H1 (cell line): ENCODE measurements at regions not wholly inside any gene's neighbourhood (a gene's known extent, or its start where the extent isn't known, plus 50 kb on each side); places are given as distances from the start of the nearest gene placed in this dataset.

Source experiments
- CTCF ChIA-PET: fragments of 300-600 bp; sonication (Branson Sonifier 250); formaldehyde crosslinking; loops from one replicate; lab custom pipeline; 2021; ENCODE audit not compliant: partially characterized antibody; lab: Charles Lee
- POLR2A ChIA-PET: fragments of 300-600 bp; sonication (Branson Sonifier 250); formaldehyde crosslinking; loops from one replicate; lab custom pipeline; 2021; ENCODE audit warnings: inconsistent platforms; ENCODE audit not compliant: partially characterized antibody; lab: Charles Lee
- DNase-seq, 2 experiments: peaks; one replicate each; pipeline versions ENCODE4 v3.0.0 to v3.0.0-alpha.2; 2010 to 2022; ENCODE audit warnings: low spot score in 2 of 2, low read depth in 1 of 2, mixed read lengths in 1 of 2
- FAIRE-seq: peaks from 2 replicates; lab custom pipeline; 2011; peaks lifted over from hg19 to GRCh38; lab: Jason Lieb, UNC
- H2AFZ ChIP-seq: 2 replicates; pipeline ENCODE4 v1.8.1; 2012; ENCODE audit warnings: low read length, inconsistent platforms
- H2AK5ac ChIP-seq: 2 replicates; pipeline ENCODE4 v1.6.1; 2013; ENCODE audit warnings: low read depth, low read length
- H2BK120ac ChIP-seq: replicated peaks from 2 replicates; pipeline ENCODE3; 2013; ENCODE audit warnings: low read depth, low read length, inconsistent platforms
- H2BK12ac ChIP-seq: 2 replicates; pipeline ENCODE4 v1.6.1; 2013; ENCODE audit warnings: low read depth, low read length
- H2BK15ac ChIP-seq: 2 replicates; pipeline ENCODE4 v1.6.1; 2013; ENCODE audit warnings: low read length
- H2BK20ac ChIP-seq: 2 replicates; pipeline ENCODE4 v1.6.1; 2013; ENCODE audit warnings: low read length
- H2BK5ac ChIP-seq: 2 replicates; pipeline ENCODE4 v1.6.1; 2013; ENCODE audit warnings: low read depth, low read length
- H3K14ac ChIP-seq: 2 replicates; pipeline ENCODE4 v1.6.1; 2013; ENCODE audit warnings: inconsistent platforms; ENCODE audit not compliant: insufficient read length
- H3K18ac ChIP-seq: 2 replicates; pipeline ENCODE4 v1.6.1; 2013; ENCODE audit warnings: low read length; ENCODE audit errors: extremely low read depth
- H3K23ac ChIP-seq: 2 replicates; pipeline ENCODE4 v1.6.1; 2013; ENCODE audit warnings: inconsistent platforms; ENCODE audit not compliant: insufficient read length
- H3K23me2 ChIP-seq: 2 replicates; pipeline ENCODE4 v1.6.1; 2013; ENCODE audit warnings: low read depth, low read length
- H3K27ac ChIP-seq: 2 replicates; pipeline ENCODE4 v1.6.1; 2011; ENCODE audit warnings: low read depth, low read length, inconsistent platforms
- H3K27me3 ChIP-seq, 4 experiments: replicated peaks in 1 of 4; 1 replicate in 1 of 4; 2 replicates in 3 of 4; pipeline versions ENCODE4 v1.6.1 to v1.8.1; 2011 to 2013; ENCODE audit warnings: low read length in 3 of 4, mild to moderate bottlenecking in 3 of 4, inconsistent platforms in 2 of 4, mixed read lengths in 2 of 4, moderate library complexity in 1 of 4; ENCODE audit not compliant: control insufficient read depth in 3 of 4, insufficient read depth in 3 of 4; ENCODE audit errors: extremely low read depth in 1 of 4
- H3K36me3 ChIP-seq, 4 experiments: 2 replicates each; pipeline versions ENCODE4 v1.6.1 to v1.8.1; 2011 to 2013; ENCODE audit warnings: mild to moderate bottlenecking in 4 of 4, low read length in 3 of 4, moderate library complexity in 2 of 4, control low read depth in 1 of 4, inconsistent platforms in 1 of 4; ENCODE audit not compliant: insufficient read depth in 4 of 4, control insufficient read depth in 2 of 4
- H3K4ac ChIP-seq: replicated peaks from 2 replicates; pipeline ENCODE3; 2013; ENCODE audit warnings: low read length, low read depth, mixed read lengths, inconsistent platforms; ENCODE audit not compliant: insufficient read length
- H3K4me1 ChIP-seq, 4 experiments: replicated peaks in 1 of 4; 1 replicate in 1 of 4; 2 replicates in 3 of 4; pipeline versions ENCODE4 v1.6.1 to v1.8.1; 2011 to 2013; ENCODE audit warnings: low read length in 3 of 4, inconsistent platforms in 2 of 4, mixed read lengths in 1 of 4; ENCODE audit not compliant: insufficient read depth in 4 of 4, control insufficient read depth in 3 of 4
- H3K4me2 ChIP-seq, 2 experiments: 2 replicates each; pipeline versions ENCODE4 v1.6.1 to v1.8.1; 2011 to 2013; ENCODE audit warnings: low read depth in 2 of 2, low read length in 2 of 2, control low read depth in 1 of 2, inconsistent platforms in 1 of 2, mild to moderate bottlenecking in 1 of 2; ENCODE audit not compliant: insufficient read depth in 1 of 2
- H3K4me3 ChIP-seq, 4 experiments: fragments of 200-600, 300-600 bp in 1 of 4; sonication (generic), shearing (Covaris generic), sonication (Bioruptor Twin) in 1 of 4; 2 replicates each; pipeline versions ENCODE4 v1.5.1 to v1.8.1; 2011 to 2016; ENCODE audit warnings: low read length in 4 of 4, low read depth in 3 of 4, control low read depth in 2 of 4, inconsistent platforms in 2 of 4, mild to moderate bottlenecking in 2 of 4, mixed read lengths in 1 of 4, moderate library complexity in 1 of 4; ENCODE audit not compliant: insufficient read depth in 2 of 4; ENCODE audit errors: extremely low read depth in 1 of 4
- H3K56ac ChIP-seq: replicated peaks from 2 replicates; pipeline ENCODE3; 2013; ENCODE audit warnings: low read depth, mild to moderate bottlenecking, mixed read lengths, low read length, inconsistent platforms; ENCODE audit not compliant: insufficient read length
- H3K79me1 ChIP-seq: 2 replicates; pipeline ENCODE4 v1.6.1; 2013; ENCODE audit warnings: low read depth, low read length, control low read depth
- H3K79me2 ChIP-seq, 2 experiments: 2 replicates each; pipeline versions ENCODE4 v1.6.1 to v1.8.1; 2012 to 2013; ENCODE audit warnings: low read length in 2 of 2, mild to moderate bottlenecking in 2 of 2, inconsistent platforms in 1 of 2; ENCODE audit not compliant: insufficient read depth in 2 of 2, control insufficient read depth in 1 of 2
- H3K9ac ChIP-seq, 4 experiments: replicated peaks in 1 of 4; 1 replicate in 1 of 4; 2 replicates in 3 of 4; pipeline versions ENCODE4 v1.6.1 to v1.8.1; 2011 to 2013; ENCODE audit warnings: low read depth in 3 of 4, low read length in 3 of 4, control low read depth in 2 of 4, mild to moderate bottlenecking in 2 of 4, moderate library complexity in 2 of 4, inconsistent platforms in 1 of 4; ENCODE audit errors: extremely low read depth in 1 of 4
- H3K9me3 ChIP-seq, 2 experiments: 2 replicates each; pipeline versions ENCODE4 v1.6.1 to v1.8.1; 2012 to 2013; ENCODE audit warnings: mild to moderate bottlenecking in 2 of 2, moderate library complexity in 2 of 2, control low read depth in 1 of 2, inconsistent platforms in 1 of 2, low read depth in 1 of 2, low read length in 1 of 2, mixed read lengths in 1 of 2; ENCODE audit not compliant: insufficient read depth in 2 of 2
- H4K20me1 ChIP-seq, 2 experiments: replicated peaks in 1 of 2; 2 replicates each; pipeline versions ENCODE3 to v1.8.1; 2011 to 2013; ENCODE audit warnings: inconsistent platforms in 2 of 2, low read length in 2 of 2, mild to moderate bottlenecking in 1 of 2; ENCODE audit not compliant: insufficient read depth in 2 of 2, control insufficient read depth in 1 of 2
- H4K5ac ChIP-seq: 2 replicates; pipeline ENCODE4 v1.6.1; 2013; ENCODE audit warnings: low read length, low read depth, mixed read lengths, inconsistent platforms; ENCODE audit not compliant: insufficient read length
- H4K8ac ChIP-seq: 2 replicates; pipeline ENCODE4 v1.8.0; 2013; ENCODE audit warnings: mild to moderate bottlenecking, moderate library complexity, low read length, inconsistent platforms; ENCODE audit not compliant: insufficient read depth; ENCODE audit errors: extremely low read depth
- H4K91ac ChIP-seq: replicated peaks from 2 replicates; pipeline ENCODE3; 2013; ENCODE audit warnings: low read length, mixed read lengths, inconsistent platforms; ENCODE audit not compliant: insufficient read length
- CBX5 ChIP-seq: fragments of 300-800, 300-1000 bp; sonication (generic); IDR thresholded peaks from 2 replicates; pipeline ENCODE4 v1.7.1; 2016; ENCODE audit warnings: antibody characterized with exemption, low read length, low read depth
- HDAC6 ChIP-seq: IDR thresholded peaks from one replicate; pipeline ENCODE4 v1.7.1; 2012; ENCODE audit warnings: low read depth, mild to moderate bottlenecking, inconsistent platforms, low read length, moderate library complexity
- POLR2AphosphoS5 ChIP-seq: IDR thresholded peaks from 2 replicates; pipeline ENCODE4 v1.6.1; 2011; ENCODE audit warnings: low read depth, low read length
- WGBS, 2 experiments: shearing (Covaris generic) in 1 of 2; methylation state at CpG; one replicate each; pipeline versions ENCODE4 v1.1.6 to v1.1.7; 2013 to 2015; ENCODE audit warnings: low lambda C conversion rate in 2 of 2, mixed read lengths in 2 of 2, inconsistent platforms in 1 of 2, low coverage in 1 of 2, missing lambda C conversion rate in 1 of 2; ENCODE audit not compliant: insufficient replicate concordance in 2 of 2, insufficient coverage in 1 of 2, insufficient read length in 1 of 2; ENCODE audit errors: extremely low coverage in 1 of 2, missing lambda C conversion rate in 1 of 2; 5-methylcytosine and 5-hydroxymethylcytosine counted together

DNA sequence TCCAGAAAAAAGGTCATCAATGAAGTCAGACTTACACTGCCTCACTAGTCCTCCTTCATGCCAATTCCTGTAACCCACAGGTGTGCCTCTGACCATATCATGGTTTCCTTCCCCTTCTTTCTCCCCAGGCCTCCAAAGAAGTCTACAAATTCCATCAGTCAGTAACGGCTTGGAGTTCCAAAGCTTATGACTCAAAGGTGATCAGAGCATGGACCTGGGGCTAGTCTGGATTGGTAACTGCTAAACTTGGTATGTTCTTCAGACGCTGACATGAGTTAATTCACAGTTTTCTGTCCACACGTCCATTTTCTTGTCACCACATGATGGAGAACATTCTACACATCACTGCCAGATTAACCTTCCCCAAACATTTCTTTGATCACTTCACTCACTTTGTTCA is 560.4 kb downstream of the ETNK1 start:
- no peak overlapping the region for H3K27ac ChIP-seq
- no peaks in the 10 kb centered on the region for H3K4me1 ChIP-seq
- 98% methylated on average over 3 of the region's 3 CpGs; no CpG with 5 or more reads in 1 of the 2 experiments for WGBS, 2 experiments
- POLR2A ChIA-PET: no interaction called here
- no peak overlapping the region for H2BK12ac ChIP-seq
- H3K4ac ChIP-seq: no peak overlapping the region
- no peak overlapping the region for H3K4me3 ChIP-seq
- no peak overlapping the region for H4K8ac ChIP-seq
- H3K18ac ChIP-seq: no peak overlapping the region
- H3K9ac ChIP-seq: no peak overlapping the region
- H4K20me1 ChIP-seq: no peaks in the 10 kb centered on the region
- no peak overlapping the region for H2BK20ac ChIP-seq
- no peak overlapping the region for H3K14ac ChIP-seq
- no peak overlapping the region for H2AFZ ChIP-seq
- H4K5ac ChIP-seq: no peak overlapping the region
- no peak overlapping the region for H4K91ac ChIP-seq
- H2BK15ac ChIP-seq: no peak overlapping the region
- no peaks in the 10 kb centered on the region for H3K79me1 ChIP-seq
- H3K4me2 ChIP-seq: no peak overlapping the region
- H3K56ac ChIP-seq: no peak overlapping the region
- DNase-seq (no peak), FAIRE-seq (peak; percentile 55)
- H2BK120ac ChIP-seq: no peak overlapping the region
- H3K27me3 ChIP-seq: no peaks in the 10 kb centered on the region
- no peak for TF ChIP-seq CBX5
- TF ChIP-seq POLR2AphosphoS5: no peak
- TF ChIP-seq HDAC6: no peak
- H3K79me2 ChIP-seq: no peaks in the 10 kb centered on the region
- H3K23me2 ChIP-seq: no peaks in the 10 kb centered on the region
- no peak overlapping the region for H2BK5ac ChIP-seq
- no peaks in the 10 kb centered on the region for H3K36me3 ChIP-seq
- no peak overlapping the region for H3K23ac ChIP-seq
- CTCF ChIA-PET: interaction anchor here (1.4 kb wide), 1 partner anchor 329 kb away, joined by 3 read pairs; no protein-coding TSS in a partner anchor
- H3K9me3 ChIP-seq: 0 out of 4 replicates have a peak, but pooled peaks cover 0 to 2% of the 10 kb centered on the region in 2 experiments
- no peak overlapping the region for H2AK5ac ChIP-seq
